Middle frontal gyrus (tissue), 1 donor: ENCODE measurements at regions not wholly inside any gene's neighbourhood (a gene's known extent, or its start where the extent isn't known, plus 50 kb on each side); places are given as distances from the start of the nearest gene placed in this dataset.
A peak's percentile ranks its signal among the peaks of the same experiment; 100 is the strongest.
"Not testable (repeated sequence)": the region's sequence is repeated elsewhere in the genome, so short reads cannot be mapped to it uniquely, and the experiment has no call there.

Experiments
- DNase-seq: peaks from one replicate; pipeline ENCODE4 v3.0.0-alpha.2; 2015; ENCODE audit warnings: low spot score; ENCODE audit errors: extremely low spot score

DNA sequence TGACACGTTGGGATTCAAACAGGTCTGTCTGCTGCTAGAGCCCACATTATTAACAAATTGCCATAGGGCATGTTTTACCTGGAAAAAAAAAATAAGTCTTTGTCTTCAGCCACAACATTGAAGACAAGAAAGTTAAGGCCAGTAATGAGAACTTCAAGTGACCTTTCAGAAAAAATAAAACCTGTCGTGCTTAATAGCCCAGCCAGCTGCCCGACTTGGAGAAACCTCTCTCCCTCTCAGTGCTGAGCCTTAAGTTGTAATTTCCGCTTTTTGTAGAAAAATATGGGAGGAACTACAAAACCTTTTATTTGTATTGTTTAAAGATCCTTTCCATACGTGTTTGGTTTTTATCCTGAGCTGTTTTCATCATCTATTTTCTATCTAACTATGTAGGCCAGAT lies 454.3 kb upstream of the SLITRK6 start:
- not testable (repeated sequence) for DNase-seq

DNA sequence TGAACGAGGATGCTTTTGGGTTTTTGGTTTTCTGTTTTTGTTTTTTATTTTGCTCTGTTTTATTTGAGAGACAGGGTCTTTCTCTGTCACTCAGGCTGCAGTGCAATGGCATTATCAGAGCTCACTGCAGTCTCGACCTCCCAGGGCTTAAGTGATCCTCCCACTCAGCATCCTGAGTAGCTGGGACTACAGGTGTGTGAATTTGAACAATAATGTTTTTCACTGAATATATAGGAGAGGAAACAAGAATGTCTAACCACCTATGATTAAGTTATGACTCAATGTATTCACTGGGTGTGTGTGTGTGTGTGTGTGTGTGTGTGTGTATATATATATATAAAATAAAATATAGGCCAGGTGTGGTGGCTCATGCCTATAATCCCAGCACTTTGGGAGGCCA lies 456.6 kb upstream of the SLITRK6 start:
- DNase-seq = not testable (repeated sequence)

DNA sequence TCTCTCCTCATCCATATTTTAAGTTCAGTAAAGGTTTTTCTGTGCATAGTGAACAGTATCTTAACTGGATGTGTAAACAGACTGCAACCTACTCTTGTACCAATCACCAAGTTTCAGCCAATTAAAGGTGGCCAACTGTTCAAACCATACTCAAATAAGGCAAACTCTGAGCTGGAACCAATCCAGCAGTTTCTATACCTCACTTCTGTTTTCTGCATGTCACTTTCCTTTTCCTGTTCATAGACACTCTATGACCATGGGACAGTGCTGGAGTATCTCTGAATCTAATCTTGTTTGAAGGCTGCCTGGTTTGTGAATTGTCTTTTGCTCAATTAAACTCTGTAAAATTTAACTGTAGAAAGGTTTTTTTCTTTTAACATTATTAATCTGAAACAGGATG lies 470.3 kb upstream of the SLITRK6 start:
- DNase-seq = no peak

DNA sequence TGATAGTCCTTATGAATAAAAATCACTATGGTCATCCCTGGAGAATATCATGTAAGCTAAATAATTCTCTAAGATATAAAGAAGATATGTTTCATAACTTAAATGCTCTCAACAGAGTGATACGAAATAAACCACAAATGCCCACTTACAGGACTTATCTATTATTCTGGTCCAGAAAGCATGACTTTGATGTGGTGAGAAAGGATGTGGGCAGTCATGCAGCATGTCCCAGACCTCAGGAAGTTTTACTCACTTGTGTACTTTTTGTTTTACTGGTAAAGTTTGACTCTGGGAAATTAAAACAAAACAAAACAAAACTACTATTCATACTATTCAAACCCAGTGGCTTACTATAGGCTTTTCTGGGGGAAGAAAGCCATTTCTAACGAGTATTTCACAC lies 483.2 kb upstream of the SLITRK6 start:
- DNase-seq = no peak

DNA sequence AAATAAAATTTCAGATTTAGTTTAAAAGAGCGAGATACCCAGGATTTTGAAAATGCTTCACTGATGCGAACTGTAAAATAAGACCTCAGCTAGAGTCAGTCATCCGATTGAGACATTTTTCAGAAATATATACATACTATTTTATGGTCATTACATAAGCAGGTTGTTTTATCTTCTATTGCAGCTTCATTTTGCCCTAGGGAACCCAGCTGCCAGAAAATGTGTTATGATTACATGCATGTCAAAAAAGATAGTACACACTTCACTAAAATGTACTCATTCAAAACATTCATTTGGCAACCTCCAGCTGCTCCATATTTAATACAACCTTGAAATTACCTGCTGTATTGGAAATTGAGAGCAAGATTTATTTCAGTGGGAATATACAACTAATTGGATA lies 483.8 kb upstream of the SLITRK6 start:
- no peak for DNase-seq

DNA sequence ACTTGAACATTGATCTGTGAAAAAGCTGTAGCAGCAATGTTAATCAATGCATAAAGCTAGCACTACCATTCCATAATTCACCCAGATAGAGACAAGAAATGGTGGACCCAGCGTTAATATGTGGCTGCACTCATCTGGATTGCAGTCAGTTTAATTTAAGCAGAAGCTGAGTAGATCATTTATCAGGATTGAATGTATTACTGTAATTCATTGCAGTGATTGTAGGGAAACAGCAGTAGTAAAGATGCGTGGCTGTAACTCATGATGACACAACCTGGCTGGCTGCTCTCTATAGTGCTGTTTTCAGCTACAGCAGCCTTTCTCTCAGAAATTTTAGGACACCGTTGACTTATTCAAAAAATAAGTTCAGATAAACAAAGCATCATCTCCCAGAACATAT lies 499.5 kb upstream of the SLITRK6 start:
- DNase-seq = no peak

DNA sequence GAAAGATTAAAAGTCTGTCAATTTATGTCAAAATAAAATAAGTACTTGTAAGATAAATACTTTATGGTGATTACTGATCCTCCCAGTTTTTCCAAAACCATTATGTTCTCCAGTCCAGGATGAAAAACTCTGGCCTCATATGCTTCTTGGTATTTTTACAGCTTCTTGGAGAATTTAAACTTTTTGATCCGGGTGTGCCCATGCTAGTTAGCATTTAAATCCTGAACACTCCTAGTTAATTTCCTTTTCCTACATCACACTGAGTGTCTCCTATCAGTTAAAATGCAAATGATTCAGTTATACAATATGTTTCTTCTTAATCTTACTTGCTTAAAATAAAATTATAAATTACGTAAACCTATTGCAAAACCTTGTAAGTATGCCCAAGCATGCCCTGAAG lies 499.9 kb upstream of the SLITRK6 start:
- no peak for DNase-seq

DNA sequence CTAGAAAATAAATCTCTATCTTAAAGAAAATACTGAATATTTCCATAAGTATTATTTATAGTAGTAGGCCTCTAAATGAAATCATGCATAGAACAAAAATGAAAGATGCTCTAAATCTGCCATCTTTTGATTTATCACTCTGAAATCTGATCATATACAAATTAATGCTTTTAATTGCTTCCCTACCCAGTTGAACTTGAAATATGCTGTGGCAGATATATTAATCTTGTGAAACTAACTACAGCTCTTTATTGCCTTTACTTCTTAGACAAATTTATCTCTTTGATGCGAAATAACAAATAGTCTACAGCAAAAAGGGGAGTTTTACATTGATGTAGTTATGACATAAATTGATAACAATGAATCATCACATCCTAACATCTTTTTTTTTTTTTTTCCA lies 510.7 kb upstream of the SLITRK6 start:
- no peak for DNase-seq

DNA sequence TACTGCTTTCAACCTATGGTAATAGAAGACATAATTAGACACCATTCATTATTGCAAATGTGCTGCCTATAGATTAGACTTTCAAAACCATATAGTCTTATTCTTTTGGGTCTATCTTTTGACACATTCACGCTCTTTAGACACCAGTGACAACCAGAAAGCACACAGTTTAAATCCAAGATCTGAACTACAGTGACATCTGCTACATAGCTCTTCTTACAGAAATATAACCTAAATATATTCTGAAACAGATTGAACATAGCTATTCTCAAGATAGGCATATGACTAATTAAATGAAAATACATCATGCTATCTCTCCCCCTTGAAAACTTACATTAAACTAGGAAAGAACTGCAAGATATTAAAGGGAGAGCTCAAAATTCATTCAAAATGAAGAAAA lies 514.2 kb upstream of the SLITRK6 start:
- no peak for DNase-seq

DNA sequence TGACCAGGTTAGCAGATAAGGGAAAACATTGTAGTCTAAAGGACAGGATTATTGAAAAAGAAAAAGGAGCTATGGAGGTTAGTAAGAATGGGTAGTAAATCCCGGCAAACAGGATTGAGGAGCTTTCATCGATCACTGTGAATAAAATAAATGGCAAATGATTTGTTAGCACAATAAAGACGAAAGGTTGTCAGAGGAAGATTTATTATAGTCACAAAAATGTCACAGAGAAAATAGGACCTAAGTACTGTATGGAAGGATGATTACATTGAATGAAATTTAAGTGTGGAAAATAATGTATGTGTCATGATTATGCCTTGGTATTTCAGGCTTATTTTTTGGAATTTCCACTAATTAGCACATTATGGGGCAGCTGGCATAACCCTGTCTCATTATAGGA lies 519.2 kb upstream of the SLITRK6 start:
- no peak for DNase-seq

DNA sequence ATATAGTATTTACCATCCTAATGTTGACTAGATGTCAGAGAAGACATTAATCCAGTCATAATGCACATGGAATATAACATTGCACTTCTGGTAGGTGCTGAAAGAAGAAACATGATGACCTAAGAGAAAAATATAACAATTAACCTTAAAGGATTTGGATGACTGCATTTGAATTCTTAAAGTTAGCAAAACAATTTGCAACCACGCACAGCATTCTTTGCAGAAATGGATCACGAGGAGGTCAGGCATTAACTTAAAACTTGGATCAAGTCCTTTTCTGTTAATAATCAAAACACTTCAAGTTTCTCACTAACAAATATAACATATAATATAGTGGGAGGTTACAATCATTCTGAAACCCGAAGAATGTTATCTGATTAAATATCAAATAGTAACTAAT lies 525.0 kb upstream of the SLITRK6 start:
- no peak for DNase-seq

DNA sequence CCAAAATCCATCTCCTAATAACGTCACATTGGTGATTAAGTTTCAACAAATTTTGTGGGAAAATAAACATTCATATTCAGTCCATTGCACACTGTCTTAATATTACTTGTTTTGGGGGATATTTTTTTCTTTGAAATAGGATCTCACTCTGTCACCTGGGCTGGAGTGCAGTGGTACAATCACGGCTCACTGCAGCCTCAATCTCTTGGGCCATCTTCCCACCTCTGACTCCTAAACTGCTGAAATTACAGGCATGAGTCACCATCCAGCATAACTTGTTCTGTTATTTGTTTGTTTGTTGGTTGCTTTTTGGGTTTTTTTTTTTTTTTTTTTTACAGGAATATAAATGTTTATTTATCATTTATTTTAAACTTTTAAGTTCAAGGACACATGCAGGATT lies 556.1 kb upstream of the SLITRK6 start:
- DNase-seq = no peak

DNA sequence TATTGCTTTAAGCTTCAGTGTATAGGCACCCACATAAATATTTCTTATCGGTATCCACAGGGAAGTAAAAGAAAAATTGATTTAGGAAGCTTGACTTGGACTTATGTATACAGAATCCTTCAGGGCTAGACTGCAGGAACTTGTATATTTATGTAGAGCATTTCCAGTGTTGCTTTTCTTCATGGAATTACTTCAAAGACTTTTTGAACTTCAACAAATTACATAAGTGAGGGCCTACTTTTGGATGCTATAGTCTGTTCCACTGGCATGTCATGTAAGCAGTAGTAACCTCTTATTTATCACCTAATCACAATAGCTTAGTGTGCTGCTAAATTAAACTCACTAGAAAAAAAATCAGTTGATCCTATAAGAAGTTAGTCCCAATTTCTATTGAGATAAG lies 557.9 kb upstream of the SLITRK6 start:
- DNase-seq = no peak

DNA sequence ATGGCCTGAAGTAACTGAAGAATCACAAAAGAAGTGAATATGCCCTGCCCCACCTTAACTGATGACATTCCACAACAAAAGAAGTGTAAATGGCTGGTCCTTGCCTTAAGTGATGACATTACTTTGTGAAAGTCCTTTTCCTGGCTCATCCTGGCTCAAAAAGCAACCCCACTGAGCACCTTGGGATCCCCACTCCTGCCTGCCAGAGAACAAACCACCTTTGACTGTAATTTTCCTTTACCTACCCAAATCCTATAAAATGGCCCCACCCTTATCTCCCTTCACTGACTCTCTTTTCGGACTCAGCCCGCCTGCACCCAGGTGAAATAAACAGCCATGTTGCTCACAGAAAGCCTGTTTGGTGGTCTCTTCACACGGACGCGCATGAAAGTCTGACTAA lies 564.5 kb upstream of the SLITRK6 start:
- DNase-seq = not testable (repeated sequence)

DNA sequence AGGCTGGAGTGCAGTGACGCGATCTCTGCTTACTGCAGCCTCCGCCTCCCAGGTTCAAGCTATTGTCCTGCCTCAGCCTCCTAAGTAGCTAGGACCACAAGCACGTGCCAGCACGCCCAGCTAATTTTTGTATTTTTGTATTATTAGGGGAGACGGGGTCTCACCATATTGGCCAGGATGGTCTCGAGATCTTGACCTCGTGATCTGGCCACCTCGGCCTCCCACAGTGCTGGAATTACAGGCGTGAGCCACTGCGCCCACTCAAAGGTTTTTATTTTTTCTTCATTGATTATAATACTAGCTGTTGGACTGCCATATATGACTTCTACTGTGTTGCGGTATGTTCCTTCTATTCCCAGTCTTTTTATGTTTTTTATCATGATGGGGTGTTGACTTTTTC lies 569.7 kb upstream of the SLITRK6 start:
- no peak for DNase-seq

DNA sequence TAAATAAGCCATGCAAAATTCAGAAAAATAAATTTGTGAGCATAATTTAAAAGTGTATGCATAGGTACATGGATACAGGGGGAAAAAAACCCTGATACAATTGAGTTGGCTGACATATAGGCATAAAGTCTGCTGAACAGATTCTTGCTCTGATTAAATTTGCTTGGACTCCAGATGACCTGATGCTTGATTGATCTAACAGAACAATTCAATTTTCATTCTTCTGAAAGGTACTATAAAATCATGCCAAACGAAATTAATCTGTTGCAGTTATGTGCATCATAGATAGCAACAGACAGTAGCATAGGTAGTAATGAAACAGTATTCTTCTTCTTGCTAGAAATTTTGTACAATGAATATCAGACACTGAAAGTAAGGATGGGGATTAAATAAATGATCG lies 578.2 kb upstream of the SLITRK6 start:
- DNase-seq = no peak

DNA sequence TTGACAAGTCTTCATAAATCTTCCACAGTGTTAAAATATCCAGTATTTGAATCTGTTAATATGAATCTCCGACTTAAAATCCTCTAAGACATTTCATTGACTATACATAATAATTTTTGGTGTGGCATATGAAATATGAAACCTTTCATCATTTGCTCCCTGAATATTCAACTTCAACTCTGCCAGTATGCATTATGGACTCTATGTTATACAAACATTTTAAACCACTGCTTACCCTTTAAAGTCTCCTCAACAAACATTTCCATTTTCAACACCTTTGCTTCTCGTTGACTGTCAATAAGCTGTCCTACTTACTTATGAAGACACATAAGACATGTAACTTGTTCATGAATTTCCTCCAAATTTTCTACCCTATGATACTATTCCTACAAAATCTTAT lies 579.4 kb upstream of the SLITRK6 start:
- DNase-seq = no peak

DNA sequence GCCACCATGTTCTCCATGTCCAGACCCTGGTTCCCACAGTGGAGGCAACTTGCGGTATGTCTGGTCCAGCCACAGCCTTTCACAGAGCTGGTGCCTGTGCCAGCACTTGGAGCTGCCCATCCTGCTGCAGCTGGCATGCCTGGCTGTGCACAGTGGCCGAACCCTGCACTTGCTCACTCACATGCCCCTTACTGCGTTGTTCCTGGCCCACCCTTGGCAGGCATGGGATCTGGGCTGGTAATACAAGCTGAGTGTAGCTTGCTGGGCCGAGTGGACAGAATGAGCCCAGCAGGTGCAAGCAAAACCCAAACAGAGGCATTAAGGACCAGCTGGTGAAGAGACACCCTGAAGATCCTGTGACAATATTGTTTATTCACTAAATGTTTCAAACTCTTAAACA lies 583.9 kb upstream of the SLITRK6 start:
- DNase-seq = no peak

DNA sequence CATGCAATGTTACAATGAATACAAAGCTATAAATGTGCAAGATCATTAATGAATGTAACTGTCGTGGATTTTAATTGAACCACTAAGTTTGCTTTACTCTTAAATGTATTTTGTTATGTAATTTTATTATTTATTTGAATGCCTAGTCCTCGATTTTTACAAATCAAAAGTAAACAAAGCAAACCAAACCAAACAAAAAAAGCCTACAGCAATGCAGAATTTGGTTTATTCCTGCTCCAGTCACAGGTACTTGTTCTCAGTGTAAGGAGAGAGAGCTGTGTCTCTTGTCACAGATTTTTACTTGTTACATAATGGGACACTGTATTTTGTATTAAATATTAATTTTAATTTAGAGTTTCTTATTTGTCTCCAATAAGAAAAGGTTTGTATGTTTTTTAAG lies 584.3 kb upstream of the SLITRK6 start:
- no peak for DNase-seq

DNA sequence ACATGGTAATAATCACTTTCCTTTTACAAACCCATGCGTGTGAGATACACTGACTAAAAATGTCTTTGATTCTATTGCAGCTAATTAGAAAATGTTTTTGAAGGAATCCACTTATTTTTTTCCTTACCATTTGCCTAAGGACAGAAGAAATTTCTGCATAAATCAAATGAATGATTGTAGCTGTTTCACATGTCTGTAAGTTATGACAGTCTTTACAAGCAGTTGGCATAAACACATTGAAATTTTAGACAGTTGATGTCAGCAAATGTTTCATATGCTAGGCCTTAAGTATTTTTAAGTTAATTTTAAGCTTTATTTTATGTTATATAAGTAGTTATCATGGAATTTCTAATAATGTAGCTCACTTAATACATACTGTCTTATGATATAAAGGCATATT lies 598.4 kb upstream of the SLITRK6 start:
- no peak for DNase-seq

DNA sequence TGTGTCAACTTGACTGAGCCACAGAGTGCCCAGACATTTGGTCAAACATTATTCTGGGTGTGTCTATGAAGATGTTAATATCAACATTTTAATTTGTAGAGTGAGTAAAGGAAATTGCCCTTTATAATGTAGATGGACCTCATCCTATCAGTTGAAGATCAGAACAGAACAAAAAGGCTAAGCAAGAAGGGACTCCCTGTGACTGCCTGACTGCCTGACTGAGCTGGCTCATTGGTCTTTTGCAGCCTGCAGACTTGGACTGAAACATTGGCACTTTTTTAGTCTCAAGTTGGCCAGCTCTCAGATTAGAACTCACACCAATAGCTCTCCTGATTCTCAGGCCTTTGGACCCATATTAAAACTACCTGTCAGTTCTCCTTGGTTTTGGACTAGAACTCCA lies 600.4 kb upstream of the SLITRK6 start:
- no peak for DNase-seq

DNA sequence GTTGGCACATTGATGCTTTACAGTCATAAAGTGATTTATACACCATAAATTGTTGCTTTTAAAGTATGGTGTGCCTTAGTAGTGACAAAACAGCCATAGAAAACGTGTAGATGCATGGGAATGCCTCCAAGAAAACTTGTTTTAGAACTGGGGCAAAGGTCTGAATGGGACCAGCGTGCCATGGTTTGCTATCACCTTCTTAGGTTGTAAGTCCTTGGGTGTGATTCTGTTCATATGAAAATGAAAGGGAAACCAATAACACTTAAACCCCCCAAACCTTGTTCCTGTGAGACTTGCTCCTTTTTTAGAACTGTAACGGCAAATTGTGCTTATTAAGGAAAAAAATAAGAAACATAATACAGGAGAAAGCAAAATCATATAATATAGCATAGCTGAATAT lies 603.3 kb upstream of the SLITRK6 start:
- DNase-seq = no peak

DNA sequence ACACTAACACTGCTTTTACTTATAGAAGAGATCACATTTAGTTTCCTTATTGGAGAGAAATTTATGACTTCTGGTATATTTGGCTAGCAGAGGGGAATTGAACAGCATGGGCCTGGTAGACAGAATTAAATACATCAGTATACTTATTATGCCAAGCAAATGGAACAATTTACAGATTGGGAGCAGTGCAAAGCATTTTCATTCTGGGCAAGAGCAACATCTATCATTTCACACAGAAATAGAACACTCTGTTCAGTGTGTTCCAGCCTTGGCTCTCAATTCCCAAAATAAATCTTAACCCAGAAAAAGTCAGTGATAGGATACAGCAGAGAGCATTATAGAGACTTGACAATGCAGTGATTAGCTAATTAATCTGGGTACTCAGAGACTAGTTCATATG lies 604.0 kb upstream of the SLITRK6 start:
- peak; percentile 32 for DNase-seq

DNA sequence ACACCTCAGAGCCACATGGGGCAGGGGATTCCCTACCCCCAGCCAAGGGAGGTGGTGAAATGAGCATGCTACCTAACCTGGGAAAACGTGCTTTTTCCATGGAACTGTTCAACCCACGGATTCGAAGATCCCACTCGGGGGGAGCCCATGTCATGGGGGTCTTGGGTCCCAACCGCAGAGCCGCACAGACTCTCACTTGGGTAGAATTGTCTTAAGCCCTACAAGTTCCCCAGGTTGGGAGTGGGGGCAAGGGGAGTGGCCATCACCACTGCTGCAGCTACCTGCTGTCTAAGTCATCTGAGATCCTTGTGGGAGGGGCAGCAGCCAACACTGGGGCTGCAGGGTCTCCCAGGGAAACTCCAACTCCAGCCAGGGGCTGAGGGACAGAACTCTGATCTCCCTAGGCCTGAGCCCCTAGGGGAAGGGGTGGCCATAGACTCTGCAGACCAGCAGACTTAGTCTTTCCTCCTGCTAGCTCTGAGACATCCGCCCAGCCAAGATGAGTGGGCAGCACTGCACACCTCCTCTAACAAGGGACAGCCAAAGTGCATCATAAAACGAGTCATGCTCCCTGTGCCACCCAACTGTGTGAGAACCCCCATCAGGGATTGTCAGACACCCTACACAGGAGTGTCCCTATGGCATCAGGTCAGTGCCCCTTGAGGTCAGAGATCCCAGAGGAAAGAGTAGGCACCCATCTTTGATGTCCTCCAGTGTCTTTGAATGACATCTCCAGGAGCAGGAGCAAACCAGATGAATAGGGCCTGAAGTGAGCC lies 610.4 kb upstream of the SLITRK6 start:
- DNase-seq = no peak
